HG03025 (cell line): ENCODE measurements at regions not wholly inside any gene's neighbourhood (a gene's known extent, or its start where the extent isn't known, plus 50 kb on each side); places are given as distances from the start of the nearest gene placed in this dataset.

Experiments used
- ATAC-seq: cut with Tn5 transposase; IDR thresholded peaks from one replicate; pipeline ENCODE4 v1.9.1; 2021; ENCODE audit warnings: mild to moderate bottlenecking, moderate library complexity; ENCODE audit not compliant: unreplicated experiment, low FRiP score

DNA sequence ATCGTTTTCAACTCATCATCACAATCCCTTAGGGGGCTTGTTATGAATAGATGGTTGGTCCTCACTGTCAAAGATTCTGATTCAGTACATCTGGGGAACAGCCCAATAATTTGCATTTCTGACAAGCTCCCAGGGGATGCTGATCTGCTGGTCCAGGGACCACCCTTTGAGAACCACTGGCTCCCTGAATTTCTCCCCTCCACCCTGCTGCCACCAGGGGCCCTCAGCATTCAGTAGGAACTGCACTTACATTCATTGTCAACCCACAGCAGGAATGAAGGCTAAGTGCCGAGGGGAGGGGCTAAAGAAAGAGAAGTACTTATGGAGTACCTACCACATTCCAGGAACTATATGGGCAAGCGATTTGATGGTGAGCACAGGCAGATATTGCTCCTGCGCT lies 85.9 kb downstream of the BOD1 start:
- ATAC-seq: no peak

DNA sequence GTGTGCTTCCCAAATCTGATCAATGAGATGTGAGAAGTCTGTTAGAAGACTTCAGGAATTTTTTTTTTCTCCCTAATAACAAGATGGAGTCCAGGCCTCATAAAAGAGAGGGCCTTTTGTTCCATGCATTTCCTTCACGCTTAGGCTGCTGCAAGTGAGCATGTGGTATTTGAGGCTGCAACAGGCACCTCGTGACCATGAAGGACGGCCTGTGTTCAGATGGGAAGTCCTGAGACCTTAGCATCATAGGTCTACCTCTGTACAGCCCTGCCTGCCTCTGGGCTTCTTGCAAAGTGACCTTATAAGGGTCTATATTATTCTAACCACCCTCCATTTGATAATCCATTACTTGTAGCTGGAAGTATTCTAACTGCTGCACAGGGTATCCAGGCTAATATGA lies 86.6 kb downstream of the BOD1 start:
- ATAC-seq: no peak

DNA sequence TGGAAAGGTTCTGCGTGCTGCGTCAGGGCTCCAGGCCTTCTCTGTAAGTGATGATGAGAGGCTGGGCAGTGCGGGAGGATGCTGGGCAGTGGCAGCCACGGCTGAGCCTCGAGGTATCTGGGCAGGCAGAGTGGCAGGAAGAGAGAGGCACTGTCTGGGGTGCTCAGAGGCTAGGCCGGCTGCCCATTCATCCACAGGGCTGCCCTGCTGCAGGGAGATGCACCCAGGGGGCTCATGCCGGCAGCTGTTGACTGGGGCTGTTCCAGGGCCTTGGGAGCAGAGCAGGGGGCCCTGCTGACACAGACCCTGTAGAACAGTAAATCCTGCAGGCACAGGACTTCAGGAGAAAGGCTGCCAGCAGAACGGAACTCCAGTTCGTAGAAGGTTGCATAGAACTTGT lies 88.8 kb downstream of the BOD1 start:
- no peak for ATAC-seq

DNA sequence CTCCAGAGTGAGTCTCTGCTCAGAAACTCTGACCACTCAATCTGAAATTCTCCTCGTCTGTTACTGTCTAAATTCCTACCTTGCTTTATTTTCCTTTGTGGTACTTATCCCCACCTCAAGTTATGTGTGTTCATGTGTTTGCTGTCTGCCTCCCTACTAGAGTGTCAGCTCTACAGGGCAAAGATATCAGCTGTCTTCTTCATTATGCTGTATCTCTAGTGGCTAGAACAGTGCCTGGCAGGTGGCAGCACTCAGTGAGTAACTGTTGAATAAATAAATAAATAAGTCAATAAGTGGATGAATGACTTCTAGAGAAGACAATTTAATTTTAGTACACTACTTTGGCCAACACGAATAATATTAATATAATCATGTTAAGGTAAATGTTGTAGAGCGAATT lies 92.3 kb downstream of the BOD1 start:
- no peak for ATAC-seq

DNA sequence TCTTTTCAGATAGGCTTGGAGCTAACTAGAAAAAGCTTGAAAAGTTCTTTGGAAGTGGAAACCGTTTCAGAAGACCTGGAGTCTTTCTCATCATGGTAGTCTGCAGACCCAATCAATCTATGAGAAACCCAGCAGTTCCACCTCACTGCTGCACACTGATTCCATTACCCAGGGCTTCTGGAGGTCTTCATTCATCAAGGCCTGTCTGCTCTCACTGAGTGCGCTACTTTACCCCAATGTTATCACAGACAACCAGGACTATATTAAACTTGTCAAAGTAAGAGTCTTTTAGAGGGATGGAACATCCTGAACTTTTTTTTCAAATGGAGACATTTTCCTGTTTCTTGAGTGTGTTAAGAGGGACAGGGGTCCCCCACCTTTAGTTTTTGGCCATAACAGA lies 93.1 kb downstream of the BOD1 start:
- no peak for ATAC-seq

DNA sequence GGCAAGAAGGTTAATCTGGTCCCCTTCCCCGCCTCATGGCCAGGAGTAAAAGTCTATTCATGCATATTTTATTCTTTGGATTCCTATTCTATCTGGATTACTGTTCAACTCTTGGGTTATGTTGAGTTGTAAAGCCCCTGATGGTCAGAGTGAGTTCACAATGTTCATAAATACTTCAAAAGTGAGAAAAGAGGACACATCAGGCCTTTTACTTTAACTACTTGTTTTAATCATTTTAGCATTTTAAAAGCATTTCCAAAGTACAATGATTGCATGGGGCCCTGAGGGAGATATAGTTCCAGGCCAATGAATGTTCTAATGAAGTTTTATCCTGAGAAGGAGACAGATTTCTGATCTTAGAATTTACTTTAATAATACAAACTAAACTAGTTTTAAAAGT lies 93.9 kb downstream of the BOD1 start:
- no peak for ATAC-seq

DNA sequence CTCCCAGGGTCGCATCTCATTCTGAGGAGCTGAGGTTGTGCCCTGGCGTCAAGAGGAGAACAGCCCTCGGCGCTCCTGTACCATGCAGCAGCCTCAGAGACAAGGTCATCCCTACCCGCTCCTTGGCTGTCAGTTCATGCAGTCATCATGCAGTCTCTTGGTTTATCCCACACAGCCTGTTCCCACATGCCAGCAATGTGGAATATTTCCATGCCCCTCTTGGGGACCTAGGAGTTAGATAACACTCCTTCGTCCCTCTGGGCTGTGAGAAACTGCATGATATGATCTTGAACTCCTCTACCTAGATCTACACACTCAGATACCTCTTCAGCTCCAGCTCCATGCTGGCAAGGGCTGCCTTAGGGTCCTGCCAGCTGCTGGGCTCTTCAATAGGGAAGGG lies 97.6 kb downstream of the BOD1 start:
- ATAC-seq: no peak

DNA sequence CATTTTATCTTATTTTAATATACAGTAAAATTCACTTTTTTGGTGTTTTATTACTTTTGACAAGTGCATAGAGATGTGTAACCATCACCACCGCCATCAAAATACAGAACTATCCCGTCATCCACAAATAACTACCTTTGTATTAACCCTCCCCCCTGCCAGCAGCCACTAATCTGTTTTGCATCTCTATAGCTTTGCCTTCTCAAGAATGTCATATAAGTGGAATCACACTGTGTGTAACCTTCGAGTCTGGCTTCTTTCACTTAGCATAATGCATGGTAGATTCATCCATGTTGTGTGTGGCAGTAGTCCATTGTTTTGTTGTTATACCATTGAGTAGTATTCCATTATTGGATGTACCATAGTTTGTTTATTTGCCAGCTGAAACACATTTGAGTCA lies 98.8 kb downstream of the BOD1 start:
- ATAC-seq: no peak

DNA sequence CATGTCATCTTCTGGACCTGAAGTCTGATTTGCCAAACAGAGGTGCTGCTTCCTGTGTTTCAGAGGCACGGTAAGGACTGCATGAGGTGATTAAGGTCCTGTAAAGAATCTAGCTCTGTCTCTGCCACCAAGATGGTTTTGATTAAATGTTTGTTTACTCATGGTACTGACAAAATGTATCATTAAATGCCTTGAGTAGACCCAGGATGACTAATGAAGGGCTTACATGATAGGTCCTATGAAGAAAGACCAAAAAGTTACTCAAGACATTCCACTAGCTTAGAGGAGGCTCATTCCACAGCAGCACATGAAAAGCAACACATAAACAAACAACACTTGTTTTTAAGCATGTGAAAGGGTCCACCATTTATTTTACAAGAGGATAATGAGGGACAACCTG lies 100.9 kb downstream of the BOD1 start:
- ATAC-seq: no peak

DNA sequence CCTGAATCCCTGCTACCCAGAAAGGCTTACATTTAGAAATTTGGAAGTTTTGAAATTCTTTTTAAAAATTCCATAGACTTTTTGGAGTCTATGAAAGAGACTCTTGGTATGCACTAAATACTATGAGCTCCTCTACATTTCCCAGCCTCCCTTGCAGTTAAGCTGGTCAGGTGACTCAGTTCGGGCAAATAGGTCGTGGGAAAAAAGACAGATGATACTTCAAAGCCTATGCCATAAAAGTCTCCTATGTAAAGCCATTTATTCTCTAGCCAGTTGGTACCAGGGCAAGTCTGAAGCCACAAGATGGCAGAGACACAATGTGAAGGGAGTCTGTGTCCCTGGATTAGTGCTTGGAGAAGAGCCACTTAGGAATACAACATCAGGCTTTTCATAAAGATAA lies 101.8 kb downstream of the BOD1 start:
- no peak for ATAC-seq

DNA sequence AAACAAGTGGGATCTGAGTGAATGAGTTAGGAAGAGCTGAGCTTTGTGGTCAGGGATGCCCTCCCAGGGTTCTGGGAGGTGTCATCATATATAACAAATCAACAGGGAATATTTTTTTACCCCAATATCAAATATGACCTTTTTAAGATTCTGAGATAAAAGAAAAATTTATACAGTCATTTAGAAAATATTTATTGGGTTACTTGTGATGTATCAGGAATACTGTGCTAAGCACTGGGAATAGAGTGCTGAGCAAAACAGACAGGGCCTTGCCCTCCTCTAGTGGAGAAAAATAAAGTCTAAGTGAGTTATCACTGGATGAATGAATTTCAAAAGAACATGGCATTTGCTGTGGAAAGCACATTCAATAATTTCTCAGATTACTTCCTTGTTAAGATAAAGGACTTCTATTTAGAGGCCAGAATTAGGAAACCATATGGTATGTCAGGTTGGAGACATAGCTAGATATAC lies 102.9 kb downstream of the BOD1 start:
- ATAC-seq: no peak

DNA sequence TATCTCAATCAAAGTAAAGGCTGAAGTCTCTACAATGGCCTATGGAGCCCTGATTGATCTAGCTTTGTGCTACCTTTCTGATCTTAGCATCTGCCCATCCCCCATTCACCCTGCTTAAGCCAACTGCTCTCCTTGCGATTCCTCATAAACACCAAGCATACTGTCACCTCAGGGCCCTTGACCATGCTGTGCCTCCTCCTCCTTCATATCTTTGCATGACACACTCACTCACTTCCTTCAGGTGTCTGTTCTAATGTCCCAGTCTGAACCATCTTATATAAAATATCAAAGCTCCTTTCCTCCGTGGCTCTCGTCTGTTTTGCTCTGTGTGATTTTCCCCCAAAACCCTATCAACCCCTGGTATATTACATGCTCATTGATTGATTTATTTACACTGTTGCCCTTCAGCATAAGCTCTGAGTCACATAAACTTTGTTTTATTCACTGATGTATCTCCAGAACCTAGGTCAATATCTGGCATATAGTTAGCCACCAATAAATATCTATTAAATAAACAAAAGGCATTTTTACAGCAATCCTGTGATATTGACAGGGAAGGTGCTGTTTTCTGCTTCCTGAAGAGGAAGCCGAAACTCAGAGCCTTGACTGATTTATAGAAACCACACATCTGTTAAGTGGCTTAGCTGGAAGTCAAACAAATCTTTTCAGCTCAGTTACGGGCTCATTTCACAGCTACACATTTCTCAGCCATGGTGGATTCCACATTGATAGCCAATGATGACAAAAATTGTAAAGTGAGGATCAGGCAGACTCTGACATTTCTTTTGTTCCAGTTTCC lies 103.6 kb downstream of the BOD1 start:
- no peak for ATAC-seq

DNA sequence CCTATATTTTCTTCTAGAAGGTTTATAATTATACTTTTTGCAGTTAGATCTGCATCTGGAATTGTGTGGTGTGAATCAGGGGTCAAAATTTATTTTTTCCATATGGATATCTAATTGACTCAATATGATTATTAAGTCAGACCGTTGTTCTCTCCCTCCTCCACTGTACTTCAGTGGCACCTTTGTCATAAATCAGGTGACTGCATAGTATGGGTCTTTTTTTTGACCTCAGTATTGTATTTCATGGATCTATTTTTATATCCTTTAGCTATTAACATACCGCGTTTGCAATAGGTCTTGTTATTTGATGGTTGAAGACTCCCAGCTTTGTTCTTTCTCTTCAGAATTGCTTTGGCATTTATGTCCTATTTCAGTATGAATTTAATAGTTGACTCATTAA lies 107.4 kb downstream of the BOD1 start:
- no peak for ATAC-seq

DNA sequence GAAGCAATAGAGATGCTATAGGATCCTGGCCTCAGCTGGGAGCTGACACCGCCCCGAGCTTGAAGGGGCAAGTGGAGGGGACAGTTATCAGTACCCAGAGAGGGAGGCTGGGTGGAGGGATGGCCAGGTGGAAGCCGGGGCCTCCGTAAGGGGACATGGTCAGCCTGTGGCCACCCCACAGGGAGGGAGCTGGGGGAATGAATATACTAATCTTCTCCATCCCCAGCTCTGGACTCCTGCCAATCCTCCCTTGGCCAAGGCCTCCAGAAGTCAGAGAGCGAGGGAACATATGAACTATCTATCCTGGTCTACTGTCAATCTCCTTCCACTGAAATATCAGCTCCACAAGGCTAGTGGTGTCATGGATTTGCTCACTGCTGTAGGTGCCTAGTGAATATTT lies 109.3 kb downstream of the BOD1 start:
- ATAC-seq: no peak

DNA sequence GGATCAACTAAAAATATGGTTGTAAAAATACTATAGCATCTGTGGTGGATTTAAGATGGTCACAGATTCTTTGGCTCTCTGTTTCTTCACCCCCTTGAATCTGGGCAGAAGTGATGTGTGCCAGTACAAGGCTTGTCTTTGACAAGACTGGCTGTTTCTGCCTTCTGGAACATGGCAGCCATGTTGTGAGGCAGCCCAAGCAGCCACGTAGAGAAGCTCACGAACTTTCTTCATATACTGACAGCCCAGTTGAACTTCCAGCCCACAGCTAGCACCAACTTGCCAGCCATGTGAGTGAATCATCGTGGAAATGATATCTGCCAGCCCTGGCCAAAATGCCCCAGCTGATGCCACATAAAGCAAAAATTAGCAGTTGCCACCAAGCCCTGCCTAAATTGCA lies 110.8 kb downstream of the BOD1 start:
- ATAC-seq: no peak

DNA sequence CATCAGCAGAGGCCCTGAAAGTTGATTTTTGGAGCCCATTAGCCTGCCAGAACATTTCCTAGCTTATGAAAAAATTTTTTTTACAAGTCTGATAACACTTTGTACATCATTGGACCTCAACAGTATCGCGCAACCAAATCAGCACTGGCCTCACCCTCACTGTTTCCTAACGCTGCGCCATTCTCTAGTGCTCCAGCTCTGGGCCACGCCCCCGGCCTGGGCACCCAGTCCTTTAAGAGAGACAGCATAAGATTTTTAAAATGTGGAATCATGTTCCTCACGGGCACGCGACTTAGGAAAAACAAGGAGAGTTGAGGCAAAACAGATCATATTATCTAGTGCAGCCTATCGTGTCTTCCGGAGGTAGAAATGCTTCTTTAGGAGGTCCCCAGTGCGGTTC lies 114.5 kb downstream of the BOD1 start:
- no peak for ATAC-seq

DNA sequence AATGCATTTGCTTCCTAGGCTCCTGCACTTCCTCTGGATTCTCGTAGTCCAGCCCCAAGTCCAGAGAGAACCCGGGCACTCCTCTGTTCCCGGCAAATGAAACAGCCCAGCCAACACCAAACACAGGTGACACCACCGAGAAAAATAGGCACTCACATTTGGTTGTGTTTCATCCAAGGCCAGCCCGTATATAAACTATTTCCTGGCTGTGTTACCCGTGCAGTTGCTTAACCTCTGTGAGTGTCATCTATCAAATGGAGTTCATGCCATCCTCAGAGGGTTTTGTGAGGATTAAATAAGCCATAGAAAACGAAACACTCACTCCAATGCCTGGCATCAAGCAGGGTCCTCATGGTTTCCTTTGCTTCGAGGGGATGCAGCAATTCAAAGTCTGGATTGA lies 115.2 kb downstream of the BOD1 start:
- ATAC-seq: no peak

DNA sequence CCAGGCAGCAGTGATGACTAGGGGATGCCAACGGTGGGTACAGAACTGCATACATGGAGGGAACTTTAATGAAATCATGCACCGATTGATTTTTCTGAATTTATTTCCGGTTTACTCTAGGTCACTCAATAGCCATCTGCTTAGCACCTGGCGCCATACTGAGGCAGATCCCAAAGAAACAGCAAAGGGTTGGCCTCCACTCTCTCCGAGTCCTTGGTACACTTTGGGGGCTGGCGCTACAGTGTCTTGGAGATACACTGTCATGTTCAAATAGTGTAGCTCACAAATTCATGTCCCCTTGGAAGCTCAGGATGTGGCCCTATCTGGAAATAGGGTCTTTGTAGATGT lies 116.3 kb downstream of the BOD1 start:
- ATAC-seq: no peak

DNA sequence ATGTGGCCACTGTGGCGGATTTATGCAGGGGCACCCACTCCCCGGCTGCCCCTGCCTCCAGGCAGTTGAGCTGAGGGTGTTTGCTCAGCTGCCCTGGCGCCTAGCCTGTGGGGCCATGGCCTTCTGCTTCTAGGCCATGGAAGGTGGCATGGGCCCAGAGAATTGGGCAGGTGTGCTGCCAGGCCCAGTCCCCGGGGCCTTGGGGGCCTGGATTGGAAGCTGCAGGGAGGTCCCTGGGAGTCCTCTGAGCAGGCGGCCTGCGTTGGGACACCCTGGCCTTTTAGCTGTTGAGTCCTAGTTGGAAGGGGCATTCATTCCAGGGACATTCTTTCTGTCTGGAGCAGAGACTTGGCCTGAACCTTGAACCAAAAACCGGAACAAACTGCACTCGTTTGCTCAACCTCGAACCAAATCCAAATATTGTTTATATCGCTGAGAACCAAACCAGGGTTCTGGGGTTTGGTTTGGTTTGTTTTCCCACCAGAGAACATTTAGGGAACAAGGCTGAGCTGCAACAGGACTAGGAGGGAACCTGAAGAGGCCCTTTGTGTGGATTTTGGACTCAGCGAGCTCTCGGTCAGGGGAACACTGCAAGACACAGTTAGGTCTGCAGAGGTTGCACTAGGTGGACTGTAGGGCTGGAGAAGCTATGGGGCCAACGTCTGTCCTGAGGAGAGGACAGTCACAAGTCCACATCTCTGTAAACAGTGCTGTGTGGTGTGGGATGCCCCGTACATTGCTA lies 116.8 kb downstream of the BOD1 start:
- no peak for ATAC-seq

DNA sequence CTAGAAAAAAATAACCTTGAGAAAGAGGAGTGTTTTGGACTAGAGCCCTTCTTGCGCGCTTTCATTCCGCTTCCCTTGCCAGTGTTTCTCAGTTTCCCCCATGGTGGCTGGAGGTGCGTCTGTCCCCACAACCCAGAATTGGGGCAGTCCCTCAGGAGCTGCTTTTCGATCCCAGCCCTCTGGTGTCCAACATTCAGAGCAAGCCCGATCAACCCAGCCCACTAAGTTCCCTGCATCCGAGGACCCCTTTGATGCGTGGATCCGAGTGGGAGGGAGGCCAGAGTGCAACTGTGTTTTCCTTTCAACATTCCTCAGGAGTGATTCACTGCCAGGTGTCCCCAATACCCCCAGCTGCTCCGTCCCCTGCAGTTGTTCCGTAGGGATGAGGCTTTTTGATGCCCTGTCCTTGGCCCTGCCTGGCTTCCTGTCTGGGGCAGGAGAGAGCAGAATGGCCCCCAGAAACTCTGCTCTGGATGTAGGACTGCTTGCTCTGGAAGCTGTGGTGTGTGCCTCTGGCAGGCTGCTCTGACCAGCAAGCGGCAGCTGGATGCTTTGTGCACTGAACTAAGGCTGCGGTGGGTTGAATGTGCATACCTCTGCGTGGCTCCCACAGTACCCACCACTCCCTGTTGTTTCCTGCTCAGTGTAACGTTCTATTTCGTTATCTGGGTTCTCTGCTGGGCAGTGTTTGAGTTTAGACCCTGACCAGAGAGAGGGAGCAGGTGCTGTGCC lies 117.5 kb downstream of the BOD1 start:
- no peak for ATAC-seq

DNA sequence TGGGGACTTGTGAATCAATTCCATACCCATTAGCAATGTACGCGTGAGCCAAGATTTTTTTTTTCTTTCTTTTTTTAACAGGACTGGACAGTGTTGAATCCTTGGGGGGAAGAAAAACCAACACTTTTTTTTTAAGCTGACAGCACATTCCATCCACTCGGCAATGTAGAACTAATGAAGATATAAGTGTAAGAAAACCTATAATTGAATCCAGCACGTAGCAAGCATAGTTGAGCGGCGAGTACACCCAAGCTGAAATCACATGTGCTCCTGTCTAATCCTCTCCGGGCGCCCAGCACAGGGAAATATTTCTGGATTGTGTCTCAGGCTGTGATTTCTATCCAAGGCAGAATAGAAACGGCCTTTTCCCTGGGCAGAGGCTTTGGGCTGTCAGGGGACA lies 118.2 kb downstream of the BOD1 start:
- no peak for ATAC-seq

DNA sequence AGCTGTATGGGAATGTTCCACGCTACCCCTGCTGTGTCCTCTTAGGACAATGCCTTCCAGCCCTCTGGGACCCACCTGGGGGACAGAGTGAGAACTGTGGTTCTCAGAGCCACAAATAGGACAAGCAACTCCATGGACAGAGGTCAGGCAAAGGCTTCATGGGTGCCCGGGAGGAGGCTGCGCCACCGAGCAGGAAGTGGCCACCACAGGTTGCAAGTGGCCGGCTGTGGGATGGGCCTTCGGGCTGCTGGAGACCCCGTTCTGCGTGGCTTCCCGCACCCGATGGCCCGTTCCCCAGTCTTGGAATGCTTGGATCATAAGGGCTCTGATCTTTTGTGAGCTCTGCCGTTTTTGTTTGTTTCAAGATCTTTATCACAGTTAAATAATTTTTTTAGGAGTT lies 118.8 kb downstream of the BOD1 start:
- no peak for ATAC-seq
